ENCODE measurements at regions not wholly inside any gene's neighbourhood (a gene's known extent, or its start where the extent isn't known, plus 50 kb on each side); places are given as distances from the start of the nearest gene placed in this dataset.

DNA sequence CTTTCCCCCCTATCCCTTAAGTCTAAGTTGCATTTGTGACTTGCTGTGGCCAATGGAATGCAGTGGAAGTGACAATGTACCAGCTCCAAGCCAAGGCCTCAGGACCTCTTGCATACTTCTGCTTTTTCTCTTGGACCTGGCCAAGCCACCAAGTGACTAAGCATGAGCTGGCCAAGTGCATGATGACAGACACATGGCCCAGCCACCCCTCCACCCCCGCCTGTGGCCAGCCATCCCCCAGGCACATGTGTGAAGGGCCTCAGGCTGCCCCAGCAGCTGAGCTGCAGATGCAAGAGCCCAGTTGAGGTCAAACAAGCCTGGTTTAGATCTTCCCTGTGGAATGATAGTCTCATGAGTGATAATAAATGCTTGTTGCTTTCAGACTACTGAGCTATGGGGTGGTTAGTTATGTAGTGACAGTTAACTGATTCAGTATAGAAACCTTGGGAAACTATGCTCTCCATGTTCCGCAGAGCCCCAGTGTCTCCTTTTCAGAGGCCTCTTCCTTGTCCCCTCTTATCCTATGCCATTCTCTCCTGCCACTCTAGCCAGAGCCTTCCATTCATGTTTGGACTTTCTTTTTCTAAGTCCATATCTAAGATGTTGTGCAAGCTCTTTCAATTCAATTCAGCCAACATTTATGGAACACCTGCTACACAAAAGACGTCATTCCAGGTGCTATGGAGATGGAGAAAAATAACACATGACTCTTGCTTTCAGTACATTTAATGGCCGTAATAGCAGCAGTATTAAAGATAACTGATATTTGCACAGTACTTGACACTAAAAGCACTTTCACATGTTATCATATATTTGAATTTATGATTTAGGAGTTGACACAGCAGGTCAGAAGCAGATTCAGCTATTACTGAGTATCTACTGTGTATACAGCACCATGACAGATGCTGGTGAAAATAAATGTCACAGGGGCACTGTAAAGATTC, 55.5 kb upstream of the LOXL4 start (continued):
- TF ChIP-seq, protein P1, sequence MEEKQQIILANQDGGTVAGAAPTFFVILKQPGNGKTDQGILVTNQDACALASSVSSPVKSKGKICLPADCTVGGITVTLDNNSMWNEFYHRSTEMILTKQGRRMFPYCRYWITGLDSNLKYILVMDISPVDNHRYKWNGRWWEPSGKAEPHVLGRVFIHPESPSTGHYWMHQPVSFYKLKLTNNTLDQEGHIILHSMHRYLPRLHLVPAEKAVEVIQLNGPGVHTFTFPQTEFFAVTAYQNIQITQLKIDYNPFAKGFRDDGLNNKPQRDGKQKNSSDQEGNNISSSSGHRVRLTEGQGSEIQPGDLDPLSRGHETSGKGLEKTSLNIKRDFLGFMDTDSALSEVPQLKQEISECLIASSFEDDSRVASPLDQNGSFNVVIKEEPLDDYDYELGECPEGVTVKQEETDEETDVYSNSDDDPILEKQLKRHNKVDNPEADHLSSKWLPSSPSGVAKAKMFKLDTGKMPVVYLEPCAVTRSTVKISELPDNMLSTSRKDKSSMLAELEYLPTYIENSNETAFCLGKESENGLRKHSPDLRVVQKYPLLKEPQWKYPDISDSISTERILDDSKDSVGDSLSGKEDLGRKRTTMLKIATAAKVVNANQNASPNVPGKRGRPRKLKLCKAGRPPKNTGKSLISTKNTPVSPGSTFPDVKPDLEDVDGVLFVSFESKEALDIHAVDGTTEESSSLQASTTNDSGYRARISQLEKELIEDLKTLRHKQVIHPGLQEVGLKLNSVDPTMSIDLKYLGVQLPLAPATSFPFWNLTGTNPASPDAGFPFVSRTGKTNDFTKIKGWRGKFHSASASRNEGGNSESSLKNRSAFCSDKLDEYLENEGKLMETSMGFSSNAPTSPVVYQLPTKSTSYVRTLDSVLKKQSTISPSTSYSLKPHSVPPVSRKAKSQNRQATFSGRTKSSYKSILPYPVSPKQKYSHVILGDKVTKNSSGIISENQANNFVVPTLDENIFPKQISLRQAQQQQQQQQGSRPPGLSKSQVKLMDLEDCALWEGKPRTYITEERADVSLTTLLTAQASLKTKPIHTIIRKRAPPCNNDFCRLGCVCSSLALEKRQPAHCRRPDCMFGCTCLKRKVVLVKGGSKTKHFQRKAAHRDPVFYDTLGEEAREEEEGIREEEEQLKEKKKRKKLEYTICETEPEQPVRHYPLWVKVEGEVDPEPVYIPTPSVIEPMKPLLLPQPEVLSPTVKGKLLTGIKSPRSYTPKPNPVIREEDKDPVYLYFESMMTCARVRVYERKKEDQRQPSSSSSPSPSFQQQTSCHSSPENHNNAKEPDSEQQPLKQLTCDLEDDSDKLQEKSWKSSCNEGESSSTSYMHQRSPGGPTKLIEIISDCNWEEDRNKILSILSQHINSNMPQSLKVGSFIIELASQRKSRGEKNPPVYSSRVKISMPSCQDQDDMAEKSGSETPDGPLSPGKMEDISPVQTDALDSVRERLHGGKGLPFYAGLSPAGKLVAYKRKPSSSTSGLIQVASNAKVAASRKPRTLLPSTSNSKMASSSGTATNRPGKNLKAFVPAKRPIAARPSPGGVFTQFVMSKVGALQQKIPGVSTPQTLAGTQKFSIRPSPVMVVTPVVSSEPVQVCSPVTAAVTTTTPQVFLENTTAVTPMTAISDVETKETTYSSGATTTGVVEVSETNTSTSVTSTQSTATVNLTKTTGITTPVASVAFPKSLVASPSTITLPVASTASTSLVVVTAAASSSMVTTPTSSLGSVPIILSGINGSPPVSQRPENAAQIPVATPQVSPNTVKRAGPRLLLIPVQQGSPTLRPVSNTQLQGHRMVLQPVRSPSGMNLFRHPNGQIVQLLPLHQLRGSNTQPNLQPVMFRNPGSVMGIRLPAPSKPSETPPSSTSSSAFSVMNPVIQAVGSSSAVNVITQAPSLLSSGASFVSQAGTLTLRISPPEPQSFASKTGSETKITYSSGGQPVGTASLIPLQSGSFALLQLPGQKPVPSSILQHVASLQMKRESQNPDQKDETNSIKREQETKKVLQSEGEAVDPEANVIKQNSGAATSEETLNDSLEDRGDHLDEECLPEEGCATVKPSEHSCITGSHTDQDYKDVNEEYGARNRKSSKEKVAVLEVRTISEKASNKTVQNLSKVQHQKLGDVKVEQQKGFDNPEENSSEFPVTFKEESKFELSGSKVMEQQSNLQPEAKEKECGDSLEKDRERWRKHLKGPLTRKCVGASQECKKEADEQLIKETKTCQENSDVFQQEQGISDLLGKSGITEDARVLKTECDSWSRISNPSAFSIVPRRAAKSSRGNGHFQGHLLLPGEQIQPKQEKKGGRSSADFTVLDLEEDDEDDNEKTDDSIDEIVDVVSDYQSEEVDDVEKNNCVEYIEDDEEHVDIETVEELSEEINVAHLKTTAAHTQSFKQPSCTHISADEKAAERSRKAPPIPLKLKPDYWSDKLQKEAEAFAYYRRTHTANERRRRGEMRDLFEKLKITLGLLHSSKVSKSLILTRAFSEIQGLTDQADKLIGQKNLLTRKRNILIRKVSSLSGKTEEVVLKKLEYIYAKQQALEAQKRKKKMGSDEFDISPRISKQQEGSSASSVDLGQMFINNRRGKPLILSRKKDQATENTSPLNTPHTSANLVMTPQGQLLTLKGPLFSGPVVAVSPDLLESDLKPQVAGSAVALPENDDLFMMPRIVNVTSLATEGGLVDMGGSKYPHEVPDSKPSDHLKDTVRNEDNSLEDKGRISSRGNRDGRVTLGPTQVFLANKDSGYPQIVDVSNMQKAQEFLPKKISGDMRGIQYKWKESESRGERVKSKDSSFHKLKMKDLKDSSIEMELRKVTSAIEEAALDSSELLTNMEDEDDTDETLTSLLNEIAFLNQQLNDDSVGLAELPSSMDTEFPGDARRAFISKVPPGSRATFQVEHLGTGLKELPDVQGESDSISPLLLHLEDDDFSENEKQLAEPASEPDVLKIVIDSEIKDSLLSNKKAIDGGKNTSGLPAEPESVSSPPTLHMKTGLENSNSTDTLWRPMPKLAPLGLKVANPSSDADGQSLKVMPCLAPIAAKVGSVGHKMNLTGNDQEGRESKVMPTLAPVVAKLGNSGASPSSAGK (IDR thresholded peaks at IDR 0.05): peak; percentile 88
- TF ChIP-seq KLF16 (IDR thresholded peaks at IDR 0.05): peak; percentile 72; the same call in 1 of the 2 replicates
- no peak for TF ChIP-seq GTF2B (IDR thresholded peaks at IDR 0.05; ENCODE audit: extremely low read depth, insufficient read length)
- TF ChIP-seq ILK (tag; IDR thresholded peaks at IDR 0.05; ENCODE audit: borderline replicate concordance, low read depth): no peak
- TF ChIP-seq, protein P2, sequence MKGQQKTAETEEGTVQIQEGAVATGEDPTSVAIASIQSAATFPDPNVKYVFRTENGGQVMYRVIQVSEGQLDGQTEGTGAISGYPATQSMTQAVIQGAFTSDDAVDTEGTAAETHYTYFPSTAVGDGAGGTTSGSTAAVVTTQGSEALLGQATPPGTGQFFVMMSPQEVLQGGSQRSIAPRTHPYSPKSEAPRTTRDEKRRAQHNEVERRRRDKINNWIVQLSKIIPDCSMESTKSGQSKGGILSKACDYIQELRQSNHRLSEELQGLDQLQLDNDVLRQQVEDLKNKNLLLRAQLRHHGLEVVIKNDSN (CRISPR knock-in tag; IDR thresholded peaks at IDR 0.05): peak; percentile 61
- TF ChIP-seq ZBTB49 (CRISPR knock-in tag; IDR thresholded peaks at IDR 0.05; ENCODE audit: borderline replicate concordance): no peak
- no peak for TF ChIP-seq CCAR2 (IDR thresholded peaks at IDR 0.05; ENCODE audit: low read depth, low read length)
- TF ChIP-seq ZNF197 (CRISPR knock-in tag; IDR thresholded peaks at IDR 0.05; ENCODE audit: low read depth): peak; percentile 67; the same call in 1 of the 2 replicates
